ENCODE measurements at regions not wholly inside any gene's neighbourhood (a gene's known extent, or its start where the extent isn't known, plus 50 kb on each side); places are given as distances from the start of the nearest gene placed in this dataset.

- no peaks in the 10 kb centered on the region for H4K20me1 ChIP-seq (ENCODE audit: insufficient read depth)
- DNase-seq (ENCODE audit: low read depth, low spot score) = no peak
- POLR2A ChIA-PET = no interaction called here
Observed at GRCh38 chr12:111170543-111170942, 198.4 kb downstream of the PHETA1 start.

More at GRCh38 chr12:111170543-111170942, 198.4 kb downstream of the PHETA1 start:
- no peaks in the 10 kb centered on the region for H3K36me3 ChIP-seq (ENCODE audit: control insufficient read depth in 1 of 2, insufficient read depth in 2 of 2, low read length in 2 of 2)
- peaks cover 37% of the 10 kb centered on the region; the same call in 1 of the 2 replicates for H3K27me3 ChIP-seq (ENCODE audit: insufficient read depth, low read length)
- H3K4me2 ChIP-seq (ENCODE audit: low read length) = no peak overlapping the region
- TF ChIP-seq TCF7L2 (IDR thresholded peaks at IDR 0.05; ENCODE audit: borderline replicate concordance, extremely low read depth, insufficient read depth, insufficient read length) (no peak), FOSL1 (IDR thresholded peaks at IDR 0.05; ENCODE audit: low read depth) (no peak), YY1 (IDR thresholded peaks at IDR 0.05; ENCODE audit: extremely low read depth, insufficient replicate concordance, low read depth, low read length) (no peak), CTCF (IDR thresholded peaks at IDR 0.05 in 2 of 3, conservative IDR thresholded peaks at IDR 0.05 in 1 of 3; ENCODE audit: borderline replicate concordance in 1 of 3, insufficient read depth in 1 of 3, low read depth in 2 of 3, low read length in 2 of 3) (no peak), POLR2A (IDR thresholded peaks at IDR 0.05; ENCODE audit: borderline replicate concordance, extremely low read depth, insufficient read depth, insufficient read length) (no peak), JUND (IDR thresholded peaks at IDR 0.05) (no peak), EZH2phosphoT487 (IDR thresholded peaks at IDR 0.05; ENCODE audit: borderline replicate concordance) (no peak), REST (IDR thresholded peaks at IDR 0.05; ENCODE audit: low read depth) (no peak), ZFX (IDR thresholded peaks at IDR 0.05) (no peak), MAX (IDR thresholded peaks at IDR 0.05) (no peak), SRF (IDR thresholded peaks at IDR 0.05; ENCODE audit: low read depth) (no peak), ZNF274 (IDR thresholded peaks at IDR 0.05; ENCODE audit: low read depth, low read length) (no peak), SIN3A (IDR thresholded peaks at IDR 0.05; ENCODE audit: low read depth) (no peak)
- ATAC-seq = no peak
- H3K9me3 ChIP-seq (ENCODE audit: control insufficient read depth in 1 of 2, insufficient read depth in 1 of 2, low read depth in 1 of 2, low read length in 2 of 2) = no peaks in the 10 kb centered on the region
- no peak overlapping the region for H3K27ac ChIP-seq (ENCODE audit: low read depth, low read length)
- no peaks in the 10 kb centered on the region for H3K4me1 ChIP-seq (ENCODE audit: control insufficient read depth in 1 of 2, insufficient read depth in 2 of 2, low read length in 2 of 2)
- no peaks in the 10 kb centered on the region for H3K9me2 ChIP-seq (ENCODE audit: insufficient read depth)
- H3K9ac ChIP-seq (ENCODE audit: low read length) = no peak overlapping the region
- RAD21 ChIA-PET (ENCODE audit: low non-redundant PET in 1 of 2, low total read pairs in 2 of 2, uncharacterized antibody in 2 of 2, unreplicated experiment in 2 of 2) = no interaction called here
- CTCF ChIA-PET = no interaction called here
- H3K79me2 ChIP-seq (ENCODE audit: insufficient read depth, low read length) = no peaks in the 10 kb centered on the region
- no TSS peak for BruUV-seq (replicated peaks)
- intact Hi-C loops (cut with micrococcal nuclease) = loop anchor here (10.0 kb wide), 1 partner anchor 276 kb away; no protein-coding TSS in a partner anchor
- H2AFZ ChIP-seq (ENCODE audit: low read depth, low read length, poor library complexity, severe bottlenecking) = no peak overlapping the region
- no peak overlapping the region for H3K4me3 ChIP-seq (replicated peaks in 1 of 2; ENCODE audit: low read depth in 1 of 2, low read length in 2 of 2)
